IPS-18a (cell line): ENCODE measurements at regions not wholly inside any gene's neighbourhood (a gene's known extent, or its start where the extent isn't known, plus 50 kb on each side); places are given as distances from the start of the nearest gene placed in this dataset.

ENCODE experiments used
- H3K27ac ChIP-seq: one replicate; pipeline ENCODE4 v1.5.1; 2013; ENCODE audit warnings: low read length
- H3K27me3 ChIP-seq: one replicate; pipeline ENCODE4 v1.6.1; 2013; ENCODE audit warnings: mild to moderate bottlenecking, low read length; ENCODE audit not compliant: control insufficient read depth, insufficient read depth
- H3K36me3 ChIP-seq: one replicate; pipeline ENCODE4 v1.6.1; 2013; ENCODE audit warnings: low read depth, low read length; ENCODE audit not compliant: control insufficient read depth
- H3K4me1 ChIP-seq: one replicate; pipeline ENCODE4 v1.6.1; 2013; ENCODE audit warnings: low read depth, low read length; ENCODE audit not compliant: control insufficient read depth
- H3K4me3 ChIP-seq: one replicate; pipeline ENCODE4 v1.5.1; 2013; ENCODE audit warnings: low read length
- H3K9ac ChIP-seq: one replicate; pipeline ENCODE4 v1.6.1; 2013; ENCODE audit warnings: mild to moderate bottlenecking, low read length, moderate library complexity
- H3K9me3 ChIP-seq: one replicate; pipeline ENCODE4 v1.6.1; 2013; ENCODE audit warnings: low read depth, low read length; ENCODE audit not compliant: control insufficient read depth

DNA sequence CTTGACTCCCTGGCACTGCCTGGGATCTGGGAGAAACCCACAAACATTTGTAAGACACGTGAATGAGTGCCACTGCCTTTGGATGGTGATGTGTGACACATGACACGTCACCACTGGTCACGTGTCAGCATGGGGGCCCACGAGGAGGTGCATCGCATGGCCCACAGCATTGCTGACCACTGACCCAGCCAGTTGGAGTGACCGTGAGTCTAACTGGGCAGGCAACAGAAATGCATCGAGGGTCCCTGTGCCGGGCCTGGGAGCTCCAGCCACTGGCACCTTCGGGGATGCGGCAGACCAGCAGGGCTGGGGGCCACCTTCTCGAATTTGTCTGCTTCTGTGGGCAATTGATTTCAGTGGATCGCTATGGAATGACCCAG is 121.9 kb upstream of the HDAC4 start:
- H3K4me3 ChIP-seq: no peak overlapping the region
- H3K27me3 ChIP-seq: no peaks in the 10 kb centered on the region
- H3K36me3 ChIP-seq: no peaks in the 10 kb centered on the region
- no peak overlapping the region for H3K27ac ChIP-seq
- no peak overlapping the region for H3K9ac ChIP-seq
- no peaks in the 10 kb centered on the region for H3K9me3 ChIP-seq
- peaks cover 3% of the 10 kb centered on the region for H3K4me1 ChIP-seq

DNA sequence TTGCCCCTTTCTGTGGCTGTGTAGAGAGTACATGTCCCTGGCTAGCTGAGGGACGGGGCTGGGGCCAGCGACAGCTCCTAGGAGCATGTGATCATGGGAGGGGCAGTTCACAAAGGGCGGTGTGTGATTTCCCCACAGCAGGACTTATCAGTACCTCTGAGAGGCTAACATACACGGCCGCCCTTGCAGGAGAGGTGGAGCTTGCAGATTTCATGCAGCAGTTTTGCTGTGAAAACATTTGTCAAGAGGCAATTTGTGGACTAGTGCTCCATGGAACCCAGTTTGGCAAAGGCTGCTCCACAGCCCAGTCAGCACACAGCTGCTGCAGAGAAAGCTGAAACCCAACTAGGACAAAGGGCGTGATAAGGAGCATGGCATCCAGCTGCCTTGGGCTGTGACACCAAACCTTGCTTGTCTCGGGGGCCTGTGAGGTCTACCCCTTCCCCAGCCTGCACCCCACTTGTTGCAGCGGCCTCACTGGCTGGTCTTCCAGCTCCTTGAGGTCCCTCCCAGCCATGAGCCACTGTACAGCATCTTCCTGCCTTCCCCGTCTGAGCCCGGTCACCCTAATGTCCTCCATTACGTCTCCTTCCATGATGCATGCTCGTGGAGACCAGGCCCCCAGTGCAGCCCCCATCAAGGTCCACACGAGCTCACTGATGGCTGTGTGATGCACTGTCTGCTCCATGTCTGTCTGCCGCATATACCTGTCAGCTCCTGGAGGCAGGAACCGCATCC is 121.4 kb upstream of the HDAC4 start:
- Histone ChIP-seq H3K27me3 (no peaks in the 10 kb centered on the region), H3K4me1 (peaks cover 3% of the 10 kb centered on the region), H3K9ac (no peak overlapping the region), H3K4me3 (no peak overlapping the region), H3K27ac (no peak overlapping the region), H3K36me3 (no peaks in the 10 kb centered on the region), H3K9me3 (no peaks in the 10 kb centered on the region)

DNA sequence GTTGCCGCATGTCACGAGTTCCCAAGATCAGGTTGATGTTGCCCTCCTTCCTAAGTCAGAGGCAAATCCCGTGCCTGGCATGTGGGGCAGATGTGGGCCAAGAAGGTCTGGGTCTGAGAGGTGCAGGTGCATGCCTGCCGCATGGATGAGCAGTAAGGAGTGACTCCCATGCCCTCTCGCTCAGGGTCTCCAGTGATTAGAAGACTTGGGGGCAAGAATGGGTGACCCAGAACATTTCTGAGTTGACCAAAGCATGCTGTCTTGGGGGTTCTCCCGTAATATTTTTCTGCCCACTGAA is 120.6 kb upstream of the HDAC4 start:
- Histone ChIP-seq H3K9me3 (no peaks in the 10 kb centered on the region), H3K4me3 (no peak overlapping the region), H3K4me1 (peaks cover 3% of the 10 kb centered on the region), H3K9ac (no peak overlapping the region), H3K27ac (no peak overlapping the region), H3K27me3 (no peaks in the 10 kb centered on the region), H3K36me3 (no peaks in the 10 kb centered on the region)

GRCh38 chr2:239520811-239521517 is 120.1 kb upstream of the HDAC4 start:
- Histone ChIP-seq H3K4me1 (peaks cover 3% of the 10 kb centered on the region), H3K27ac (no peak overlapping the region), H3K27me3 (no peaks in the 10 kb centered on the region), H3K36me3 (no peaks in the 10 kb centered on the region), H3K9me3 (no peaks in the 10 kb centered on the region), H3K9ac (no peak overlapping the region), H3K4me3 (no peak overlapping the region)

GRCh38 chr2:239519921-239520585 is 119.2 kb upstream of the HDAC4 start:
- no peak overlapping the region for H3K9ac ChIP-seq
- H3K27ac ChIP-seq: no peak overlapping the region
- peaks cover 3% of the 10 kb centered on the region for H3K4me1 ChIP-seq
- H3K9me3 ChIP-seq: no peaks in the 10 kb centered on the region
- no peak overlapping the region for H3K4me3 ChIP-seq
- no peaks in the 10 kb centered on the region for H3K27me3 ChIP-seq
- no peaks in the 10 kb centered on the region for H3K36me3 ChIP-seq

- H3K27me3 ChIP-seq: no peaks in the 10 kb centered on the region
- peaks cover 3% of the 10 kb centered on the region for H3K4me1 ChIP-seq
- H3K9me3 ChIP-seq: no peaks in the 10 kb centered on the region
- H3K36me3 ChIP-seq: no peaks in the 10 kb centered on the region
- H3K9ac ChIP-seq: no peak overlapping the region
- no peak overlapping the region for H3K27ac ChIP-seq
- H3K4me3 ChIP-seq: no peak overlapping the region
Observed at GRCh38 chr2:239519089-239519920, 118.5 kb upstream of the HDAC4 start.

GRCh38 chr2:239518286-239519088 is 117.7 kb upstream of the HDAC4 start:
- H3K4me1 ChIP-seq: peaks cover 3% of the 10 kb centered on the region

GRCh38 chr2:239517686-239518085 is 116.9 kb upstream of the HDAC4 start:
- H3K27me3 ChIP-seq: no peaks in the 10 kb centered on the region
- peaks cover 3% of the 10 kb centered on the region for H3K4me1 ChIP-seq

More at GRCh38 chr2:239518286-239519088, 117.7 kb upstream of the HDAC4 start:
- Histone ChIP-seq H3K27ac (no peak overlapping the region), H3K9me3 (no peaks in the 10 kb centered on the region), H3K36me3 (no peaks in the 10 kb centered on the region), H3K4me3 (no peak overlapping the region), H3K9ac (no peak overlapping the region), H3K27me3 (no peaks in the 10 kb centered on the region)

GRCh38 chr2:239516954-239517305 is 116.1 kb upstream of the HDAC4 start:
- Histone ChIP-seq H3K4me1 (peaks cover 3% of the 10 kb centered on the region), H3K36me3 (no peaks in the 10 kb centered on the region), H3K4me3 (no peak overlapping the region), H3K27me3 (no peaks in the 10 kb centered on the region), H3K9ac (no peak overlapping the region), H3K27ac (no peak overlapping the region), H3K9me3 (no peaks in the 10 kb centered on the region)

More at GRCh38 chr2:239517686-239518085, 116.9 kb upstream of the HDAC4 start:
- Histone ChIP-seq H3K9ac (no peak overlapping the region), H3K4me3 (no peak overlapping the region), H3K36me3 (no peaks in the 10 kb centered on the region), H3K27ac (no peak overlapping the region), H3K9me3 (no peaks in the 10 kb centered on the region)

DNA sequence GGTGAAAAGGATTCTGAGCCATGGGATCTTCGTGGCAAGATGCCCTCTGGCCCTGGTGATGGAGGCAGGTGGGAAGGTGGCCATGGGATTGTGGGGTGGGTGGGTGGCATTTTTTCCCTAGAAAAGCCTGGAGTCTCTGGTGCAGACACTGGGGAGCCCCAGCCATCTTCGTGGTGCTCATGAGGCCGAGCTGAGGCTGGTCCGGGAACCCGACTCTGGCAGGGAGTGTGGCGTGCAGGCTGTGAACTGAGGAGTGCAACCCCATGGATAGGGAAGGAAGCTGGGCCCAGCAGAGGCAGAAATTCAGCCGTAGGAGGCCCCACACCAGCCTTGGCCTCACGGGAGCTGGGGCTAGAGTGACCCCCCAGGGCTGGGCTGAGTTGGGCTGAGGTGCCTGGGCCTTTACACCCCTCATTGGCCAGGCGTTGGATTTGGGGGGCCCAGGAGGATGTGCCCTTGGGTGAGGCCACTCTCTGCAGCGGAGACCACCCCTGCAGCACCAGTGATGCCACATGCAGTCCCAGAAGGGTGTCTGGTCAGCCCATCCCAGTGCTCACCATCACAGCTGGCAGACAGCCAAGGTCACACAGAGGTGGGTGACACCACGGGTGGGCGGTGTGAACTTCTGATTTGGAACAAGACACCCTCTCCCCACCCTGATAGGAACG is 115.6 kb upstream of the HDAC4 start:
- Histone ChIP-seq H3K27me3 (no peaks in the 10 kb centered on the region), H3K4me3 (no peak overlapping the region), H3K27ac (no peak overlapping the region), H3K9ac (no peak overlapping the region), H3K4me1 (peaks cover 3% of the 10 kb centered on the region), H3K9me3 (no peaks in the 10 kb centered on the region), H3K36me3 (no peaks in the 10 kb centered on the region)
